CD4-positive, alpha-beta T cell treated with Interleukin-10 for 1 hour (primary cell): ENCODE measurements at regions not wholly inside any gene's neighbourhood (a gene's known extent, or its start where the extent isn't known, plus 50 kb on each side); places are given as distances from the start of the nearest gene placed in this dataset.

Source experiments
- DNase-seq: peaks from one replicate; pipeline ENCODE4 v3.0.0-alpha.2; 2020

DNA sequence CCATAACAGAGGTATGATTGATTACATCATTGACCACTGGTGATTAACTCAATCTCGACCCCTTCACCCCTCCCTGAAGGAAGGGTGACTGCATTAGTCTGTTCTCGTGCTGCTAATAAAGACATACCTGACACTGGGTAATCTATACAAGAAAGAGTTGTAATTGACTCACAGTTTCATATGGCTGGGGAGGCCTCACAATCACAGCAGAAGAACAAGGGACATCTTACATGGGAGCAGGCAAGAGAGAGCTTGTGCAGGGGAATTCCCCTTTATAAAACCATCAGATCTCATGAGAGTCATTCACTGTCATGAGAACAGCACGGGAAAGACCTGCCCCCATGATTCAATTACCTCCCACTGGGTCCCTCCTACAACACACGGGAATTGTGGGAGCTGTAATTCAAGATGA is 55.9 kb upstream of the TMCC3 start:
- no peak for DNase-seq

DNA sequence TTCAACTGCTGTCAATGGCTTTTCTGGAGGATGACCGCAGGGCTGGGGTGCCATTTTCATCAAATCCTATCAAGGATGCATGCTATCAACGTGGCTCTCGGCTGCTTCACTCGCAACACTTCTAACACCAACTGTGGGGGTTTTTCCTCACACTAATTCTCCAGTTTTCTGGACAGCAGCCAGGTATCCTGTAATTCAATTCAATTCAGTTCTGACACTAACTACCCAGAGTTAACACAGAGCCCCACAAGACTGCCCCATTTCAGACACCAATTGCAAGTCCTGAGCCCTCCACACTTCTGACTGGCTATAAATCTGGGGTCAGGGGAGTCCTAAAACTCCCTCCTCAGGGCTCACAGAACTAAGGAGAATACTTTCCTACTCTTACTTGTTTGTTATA is 55.3 kb upstream of the TMCC3 start:
- no peak for DNase-seq

DNA sequence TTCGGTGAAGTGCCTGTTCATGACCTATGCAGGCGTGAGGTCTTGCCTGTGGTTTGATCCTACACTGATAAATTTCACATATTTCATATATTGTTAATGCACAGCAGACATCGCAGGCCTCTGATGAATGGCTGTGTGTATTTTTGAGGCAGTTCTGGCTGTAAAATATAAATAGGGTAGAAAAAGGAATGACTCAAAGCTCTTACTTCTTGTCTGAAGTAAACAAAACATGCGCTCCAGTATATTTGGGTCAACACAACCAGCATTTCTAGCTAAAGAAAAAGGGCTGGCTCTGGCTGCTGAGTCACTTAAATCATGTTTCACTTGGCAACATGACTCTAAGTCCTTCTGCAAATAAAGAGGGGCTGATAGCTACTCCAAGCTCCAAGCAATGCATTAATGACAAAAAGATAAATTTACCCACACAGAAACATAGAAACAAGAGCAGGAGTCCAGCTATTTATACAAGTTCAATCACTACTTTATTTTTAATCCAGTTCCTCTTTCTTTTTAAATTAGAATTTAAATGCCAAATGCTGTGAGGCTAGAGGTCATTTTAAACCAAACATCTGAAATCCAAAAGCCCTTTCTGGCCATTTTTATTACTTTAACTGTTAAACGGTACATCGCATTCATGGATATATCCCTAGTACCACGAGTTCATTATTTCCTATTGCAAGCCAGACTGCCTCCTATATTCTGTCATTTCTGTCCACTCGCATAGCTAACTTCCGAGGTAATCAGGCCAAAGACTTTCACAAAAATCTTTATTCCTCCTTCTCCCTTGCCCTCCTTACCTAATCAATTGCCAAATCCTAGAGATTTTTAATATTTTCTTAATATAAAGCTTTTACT is 54.3 kb upstream of the TMCC3 start:
- no peak for DNase-seq

DNA sequence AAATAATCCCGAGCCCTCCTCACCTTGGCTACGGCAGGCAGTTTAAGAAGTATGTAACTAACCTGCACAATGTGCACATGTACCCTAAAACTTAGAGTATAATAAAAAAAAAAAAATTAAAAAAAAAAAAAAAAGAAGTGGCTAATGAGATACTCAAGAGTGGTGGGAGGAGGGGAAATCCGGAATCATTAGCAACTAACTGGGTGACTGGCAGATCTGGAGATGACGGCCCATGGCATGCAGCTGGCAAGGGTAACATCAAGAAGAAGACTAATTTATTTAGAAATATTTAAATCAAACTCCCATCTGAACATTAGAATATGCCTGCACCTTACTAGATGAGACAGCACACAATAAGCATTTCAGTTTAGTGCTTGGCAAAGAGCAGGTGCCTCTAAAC is 52.3 kb upstream of the TMCC3 start:
- DNase-seq, result no peak

DNA sequence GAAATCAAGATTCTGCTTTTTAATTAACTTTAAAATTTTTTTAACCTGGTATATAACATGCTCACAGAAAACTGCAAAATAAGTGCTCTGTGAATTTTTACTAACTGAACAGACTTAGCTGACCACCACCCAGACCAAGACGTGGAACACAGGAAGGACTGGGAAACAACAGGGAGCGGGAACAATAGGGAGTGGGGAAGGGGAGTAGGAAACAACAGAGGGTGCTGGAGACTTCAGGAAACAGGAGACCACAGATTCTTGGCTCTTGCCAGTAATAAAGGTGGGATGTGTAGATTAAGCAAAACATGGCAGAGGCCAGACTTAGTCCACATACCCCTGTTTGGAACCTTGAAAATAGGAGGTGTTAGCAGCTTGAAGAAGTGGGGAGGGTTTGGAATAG is 51.4 kb upstream of the TMCC3 start:
- no peak for DNase-seq

DNA sequence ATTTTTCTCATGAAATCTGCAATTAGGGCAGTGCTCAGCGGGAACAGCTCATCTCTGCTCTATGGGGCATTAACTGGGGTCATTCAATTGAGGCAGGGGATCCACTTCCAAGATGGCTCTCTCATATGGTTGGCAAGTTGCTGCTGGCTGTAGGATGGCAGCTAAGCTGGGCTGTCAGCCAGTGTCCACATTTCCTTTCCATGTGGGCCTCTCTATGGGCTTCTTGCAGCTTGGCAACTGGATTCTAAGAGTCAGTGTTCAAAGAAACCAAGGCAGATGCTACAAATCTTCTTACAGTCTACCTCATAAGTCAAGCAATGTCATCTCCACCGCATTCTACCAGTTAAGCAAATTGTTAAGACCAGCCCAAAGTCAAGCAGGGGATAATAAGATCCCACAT is 50.3 kb upstream of the TMCC3 start:
- DNase-seq, result no peak
